IPS-18a (cell line): ENCODE measurements at regions not wholly inside any gene's neighbourhood (a gene's known extent, or its start where the extent isn't known, plus 50 kb on each side); places are given as distances from the start of the nearest gene placed in this dataset.

Source experiments
- H3K27ac ChIP-seq: one replicate; pipeline ENCODE4 v1.5.1; 2013; ENCODE audit warnings: low read length
- H3K27me3 ChIP-seq: one replicate; pipeline ENCODE4 v1.6.1; 2013; ENCODE audit warnings: mild to moderate bottlenecking, low read length; ENCODE audit not compliant: control insufficient read depth, insufficient read depth
- H3K36me3 ChIP-seq: one replicate; pipeline ENCODE4 v1.6.1; 2013; ENCODE audit warnings: low read depth, low read length; ENCODE audit not compliant: control insufficient read depth
- H3K4me1 ChIP-seq: one replicate; pipeline ENCODE4 v1.6.1; 2013; ENCODE audit warnings: low read depth, low read length; ENCODE audit not compliant: control insufficient read depth
- H3K4me3 ChIP-seq: one replicate; pipeline ENCODE4 v1.5.1; 2013; ENCODE audit warnings: low read length
- H3K9ac ChIP-seq: one replicate; pipeline ENCODE4 v1.6.1; 2013; ENCODE audit warnings: mild to moderate bottlenecking, low read length, moderate library complexity
- H3K9me3 ChIP-seq: one replicate; pipeline ENCODE4 v1.6.1; 2013; ENCODE audit warnings: low read depth, low read length; ENCODE audit not compliant: control insufficient read depth

DNA sequence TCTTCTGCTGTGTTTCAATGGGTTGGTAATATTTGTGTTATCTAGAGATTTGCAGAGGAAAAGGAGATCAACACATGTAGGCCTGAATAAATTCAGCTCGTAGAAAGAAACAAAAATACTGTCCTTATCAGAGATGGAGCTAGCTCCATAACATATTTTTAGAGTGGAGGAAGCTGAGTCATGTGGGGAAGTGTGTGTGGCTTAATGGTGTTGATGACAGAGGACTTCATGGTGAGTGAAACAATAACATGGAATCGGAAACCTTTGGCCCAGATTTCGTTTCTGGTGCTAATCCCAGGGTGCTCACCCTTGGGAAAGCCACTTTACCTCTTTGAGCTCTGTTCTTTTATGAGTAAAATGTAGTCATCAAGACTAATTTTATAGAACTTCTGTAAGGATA, 825.0 kb downstream of the TLR4 start:
- no peak overlapping the region for H3K4me3 ChIP-seq
- H3K4me1 ChIP-seq = no peaks in the 10 kb centered on the region
- H3K9me3 ChIP-seq = no peaks in the 10 kb centered on the region
- no peaks in the 10 kb centered on the region for H3K27me3 ChIP-seq
- no peaks in the 10 kb centered on the region for H3K36me3 ChIP-seq
- H3K9ac ChIP-seq = no peak overlapping the region
- no peak overlapping the region for H3K27ac ChIP-seq

DNA sequence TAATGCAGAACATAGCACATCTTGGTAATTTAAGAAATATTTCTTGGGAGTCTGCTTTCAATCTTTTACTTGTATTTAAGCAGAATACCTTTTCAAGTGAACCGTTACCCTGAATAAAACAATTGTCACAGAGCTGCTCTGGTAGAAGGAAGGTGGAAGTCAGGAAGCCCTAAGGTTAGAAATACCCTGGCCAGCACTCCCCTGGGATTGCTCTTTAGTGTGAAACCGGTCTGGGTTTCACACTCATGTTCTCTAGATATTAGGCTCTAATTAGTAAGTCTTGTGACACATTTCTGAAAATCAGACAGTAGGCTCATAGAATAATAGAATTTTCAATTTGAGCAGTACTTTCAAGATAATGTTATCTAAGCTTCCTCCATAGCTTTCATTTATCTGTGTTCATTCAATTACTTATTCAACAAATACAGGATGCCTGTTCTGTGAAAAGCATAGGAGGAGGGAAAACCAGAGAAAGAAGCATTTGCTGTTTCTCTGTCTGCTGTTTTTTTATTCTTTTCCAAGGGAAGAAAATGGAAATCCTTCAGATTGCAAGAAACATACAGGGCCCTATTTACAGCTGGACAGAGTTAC, 825.5 kb downstream of the TLR4 start:
- no peak overlapping the region for H3K4me3 ChIP-seq
- H3K9me3 ChIP-seq = no peaks in the 10 kb centered on the region
- no peak overlapping the region for H3K9ac ChIP-seq
- no peaks in the 10 kb centered on the region for H3K36me3 ChIP-seq
- no peaks in the 10 kb centered on the region for H3K4me1 ChIP-seq
- no peaks in the 10 kb centered on the region for H3K27me3 ChIP-seq
- no peak overlapping the region for H3K27ac ChIP-seq

DNA sequence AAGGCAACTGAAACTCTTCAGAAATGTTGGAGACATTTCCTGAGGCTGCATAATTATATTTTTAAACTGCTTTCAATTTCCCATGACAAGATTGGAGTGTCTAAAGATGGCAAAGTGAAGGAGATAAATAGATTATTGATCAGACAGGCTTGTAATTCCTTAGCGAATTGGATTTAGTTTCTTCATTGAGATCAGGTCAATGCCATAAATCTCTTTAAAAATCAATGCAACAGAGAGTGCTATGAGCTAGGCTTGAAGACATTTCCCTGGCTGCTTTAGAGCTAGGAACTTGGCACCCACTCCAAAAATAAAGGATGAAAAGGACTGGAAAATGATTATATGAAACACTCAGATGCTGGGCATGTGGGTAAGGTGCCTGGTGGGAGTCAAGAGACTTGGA, 828.4 kb downstream of the TLR4 start:
- no peak overlapping the region for H3K27ac ChIP-seq
- no peaks in the 10 kb centered on the region for H3K4me1 ChIP-seq
- no peak overlapping the region for H3K9ac ChIP-seq
- H3K27me3 ChIP-seq = no peaks in the 10 kb centered on the region
- H3K36me3 ChIP-seq = no peaks in the 10 kb centered on the region
- no peaks in the 10 kb centered on the region for H3K9me3 ChIP-seq
- H3K4me3 ChIP-seq = no peak overlapping the region

DNA sequence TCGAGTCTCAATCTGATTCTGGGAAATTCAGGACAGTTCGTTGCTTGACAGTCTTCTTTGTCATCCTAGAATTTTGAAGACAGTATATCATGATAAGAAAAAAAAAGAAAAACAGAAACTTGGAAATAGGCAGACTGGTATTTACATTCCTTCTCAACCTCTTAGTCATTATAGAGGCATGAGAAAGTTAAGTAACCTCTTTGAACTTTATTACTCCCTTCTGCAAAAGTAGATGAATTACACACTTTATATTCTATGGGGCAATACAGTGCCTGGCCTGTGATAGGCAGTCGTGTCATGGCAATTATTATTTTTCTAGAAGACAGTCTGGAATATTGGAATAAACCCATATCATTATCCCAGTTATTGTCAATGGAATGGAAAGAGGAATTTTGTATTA, 828.9 kb downstream of the TLR4 start:
- no peak overlapping the region for H3K9ac ChIP-seq
- no peaks in the 10 kb centered on the region for H3K27me3 ChIP-seq
- no peak overlapping the region for H3K4me3 ChIP-seq
- H3K36me3 ChIP-seq = no peaks in the 10 kb centered on the region
- no peaks in the 10 kb centered on the region for H3K4me1 ChIP-seq
- no peaks in the 10 kb centered on the region for H3K9me3 ChIP-seq
- H3K27ac ChIP-seq = no peak overlapping the region

DNA sequence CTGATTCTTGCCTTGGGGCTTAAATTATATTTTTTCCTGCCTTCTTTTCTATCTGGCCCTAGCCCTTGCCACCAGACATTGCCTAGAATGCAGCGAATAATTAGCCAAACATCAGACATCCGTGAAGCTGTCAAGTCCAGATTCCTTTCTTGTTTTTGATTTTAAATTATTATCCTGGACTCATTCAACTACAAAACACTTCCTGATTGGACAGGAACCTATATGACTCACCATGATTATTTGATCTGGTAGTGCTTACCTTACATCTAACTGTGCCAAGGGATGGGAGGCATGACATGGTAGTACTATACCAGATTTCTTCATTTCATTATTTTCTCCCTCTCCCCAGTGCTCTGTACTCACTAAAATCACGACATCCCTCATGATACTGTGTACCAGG, 829.6 kb downstream of the TLR4 start:
- H3K36me3 ChIP-seq = no peaks in the 10 kb centered on the region
- no peaks in the 10 kb centered on the region for H3K9me3 ChIP-seq
- no peaks in the 10 kb centered on the region for H3K4me1 ChIP-seq
- H3K27me3 ChIP-seq = no peaks in the 10 kb centered on the region
- H3K27ac ChIP-seq = no peak overlapping the region
- no peak overlapping the region for H3K9ac ChIP-seq
- H3K4me3 ChIP-seq = no peak overlapping the region

DNA sequence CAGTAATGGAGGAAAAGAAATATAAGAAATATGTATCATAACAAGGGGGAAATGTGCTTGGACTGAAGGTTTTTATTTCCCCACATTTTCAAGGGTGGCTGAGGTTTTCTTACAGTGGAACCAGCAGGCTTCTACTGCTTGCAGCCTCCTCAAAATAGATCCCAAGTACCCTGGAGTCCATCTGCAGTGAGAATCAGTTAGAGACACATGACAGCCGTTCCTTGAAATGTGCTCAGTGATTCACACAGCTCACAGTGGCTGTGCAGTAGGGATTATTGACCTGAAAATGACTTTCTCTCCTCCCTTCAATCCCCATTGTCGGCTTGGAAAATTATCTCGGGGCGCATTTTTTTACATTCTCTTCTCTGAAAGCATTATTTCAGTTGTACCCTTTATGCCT, 832.0 kb downstream of the TLR4 start:
- Histone ChIP-seq H3K9ac (no peak overlapping the region), H3K27ac (no peak overlapping the region), H3K4me3 (no peak overlapping the region), H3K36me3 (no peaks in the 10 kb centered on the region), H3K27me3 (no peaks in the 10 kb centered on the region), H3K4me1 (no peaks in the 10 kb centered on the region), H3K9me3 (no peaks in the 10 kb centered on the region)

DNA sequence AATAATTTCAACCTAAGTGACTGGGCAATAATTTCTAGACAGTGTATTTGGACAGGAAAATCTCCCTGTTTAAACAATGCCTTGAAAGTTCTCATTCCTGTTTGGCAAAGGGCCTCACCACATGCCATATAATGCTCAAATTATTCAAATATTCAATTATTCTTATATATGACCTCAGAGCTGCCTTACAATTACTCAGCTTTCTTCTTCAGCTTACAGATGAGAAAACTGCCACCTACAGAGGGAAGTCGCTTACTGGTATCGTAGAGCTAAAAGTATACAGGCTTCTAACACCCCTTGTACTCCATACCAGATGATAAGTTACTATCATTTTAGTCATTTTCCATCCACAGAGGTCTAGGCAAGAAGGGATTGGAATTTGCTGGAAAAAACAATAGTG, 830.3 kb downstream of the BRINP1 start:
- no peak overlapping the region for H3K27ac ChIP-seq
- no peaks in the 10 kb centered on the region for H3K9me3 ChIP-seq
- no peaks in the 10 kb centered on the region for H3K36me3 ChIP-seq
- H3K9ac ChIP-seq = no peak overlapping the region
- no peaks in the 10 kb centered on the region for H3K27me3 ChIP-seq
- H3K4me1 ChIP-seq = no peaks in the 10 kb centered on the region
- no peak overlapping the region for H3K4me3 ChIP-seq

DNA sequence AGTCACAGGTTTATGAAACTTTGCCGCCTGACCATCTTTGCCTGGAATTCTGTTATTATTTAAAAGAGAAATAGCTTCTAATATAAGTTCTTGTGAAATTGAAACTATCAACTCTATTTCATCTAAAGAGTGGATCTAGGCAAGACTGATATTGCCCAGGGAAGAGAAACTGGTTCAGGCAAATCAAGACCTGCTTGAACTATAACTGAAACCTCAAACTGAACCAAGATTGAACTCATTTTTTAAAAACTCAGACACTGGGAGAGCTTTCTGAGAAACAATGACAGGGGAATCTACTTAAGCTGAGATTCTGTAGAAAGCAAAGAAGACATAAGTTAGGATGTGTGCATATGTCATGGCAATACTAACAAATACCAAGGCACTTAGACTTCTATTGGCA, 815.8 kb downstream of the BRINP1 start:
- Histone ChIP-seq H3K9me3 (no peaks in the 10 kb centered on the region), H3K27ac (no peak overlapping the region), H3K4me3 (no peak overlapping the region), H3K9ac (no peak overlapping the region), H3K4me1 (no peaks in the 10 kb centered on the region), H3K27me3 (no peaks in the 10 kb centered on the region), H3K36me3 (no peaks in the 10 kb centered on the region)

DNA sequence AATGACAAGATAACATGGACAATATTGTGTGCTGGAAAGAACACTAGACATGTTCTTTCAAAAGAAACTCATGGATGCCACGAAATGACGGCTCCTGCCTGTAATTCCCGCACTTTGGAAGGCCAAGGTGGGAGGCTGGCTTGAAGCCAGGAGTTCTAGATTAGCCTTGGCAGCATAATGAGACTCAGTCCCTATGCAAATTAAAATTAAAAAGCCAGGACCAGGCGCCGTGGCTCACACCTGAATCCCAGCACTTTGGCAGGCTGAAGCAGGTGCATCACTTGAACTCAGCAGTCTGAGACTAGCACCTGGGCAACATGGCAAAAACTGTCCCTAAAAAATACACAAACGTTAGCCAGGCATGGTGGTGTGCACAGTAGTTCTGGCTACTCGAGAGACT, 814.2 kb downstream of the BRINP1 start:
- Histone ChIP-seq H3K4me3 (no peak overlapping the region), H3K9me3 (no peaks in the 10 kb centered on the region), H3K36me3 (no peaks in the 10 kb centered on the region), H3K27ac (no peak overlapping the region), H3K9ac (no peak overlapping the region), H3K27me3 (no peaks in the 10 kb centered on the region), H3K4me1 (no peaks in the 10 kb centered on the region)

DNA sequence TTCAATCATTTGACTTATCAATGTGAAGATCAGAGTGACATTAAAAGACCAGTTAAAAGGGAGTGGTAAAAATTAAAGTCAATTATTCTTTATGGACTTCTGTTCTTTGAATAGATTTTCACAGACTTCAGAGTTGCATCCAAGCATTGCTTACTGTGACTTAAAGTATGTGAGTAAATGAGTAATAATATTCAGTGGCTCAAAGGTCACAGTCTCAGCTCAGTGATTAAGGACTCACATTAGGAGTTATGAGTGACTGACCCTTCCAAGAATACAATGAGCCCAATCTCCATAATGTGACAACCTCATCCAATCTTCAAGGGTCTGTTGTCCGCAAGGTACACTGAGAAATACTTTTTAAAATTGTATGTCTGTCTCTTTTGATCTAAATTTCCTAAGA, 811.2 kb downstream of the BRINP1 start:
- H3K36me3 ChIP-seq = no peaks in the 10 kb centered on the region
- no peaks in the 10 kb centered on the region for H3K4me1 ChIP-seq
- H3K9ac ChIP-seq = no peak overlapping the region
- H3K27ac ChIP-seq = no peak overlapping the region
- H3K9me3 ChIP-seq = no peaks in the 10 kb centered on the region
- H3K4me3 ChIP-seq = no peak overlapping the region
- H3K27me3 ChIP-seq = no peaks in the 10 kb centered on the region

DNA sequence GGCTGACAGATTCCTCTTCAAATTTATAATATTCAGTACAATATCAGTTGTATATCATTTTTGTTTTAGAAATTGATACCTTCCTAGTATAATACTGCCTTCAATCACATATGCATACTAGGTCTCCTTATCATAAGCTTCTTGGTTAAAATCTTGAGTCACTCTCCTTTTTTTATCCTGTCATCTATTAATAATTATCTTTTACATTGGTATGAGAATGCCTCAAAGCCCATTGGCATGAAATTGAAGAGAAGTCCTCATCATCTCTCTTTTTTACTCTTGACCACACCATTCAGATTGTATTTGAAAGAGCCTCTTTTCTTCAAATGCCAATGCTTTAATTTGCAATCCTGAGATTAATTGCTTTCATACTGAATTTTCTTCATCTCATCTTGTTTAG, 810.3 kb downstream of the BRINP1 start:
- no peaks in the 10 kb centered on the region for H3K9me3 ChIP-seq
- H3K4me1 ChIP-seq = no peaks in the 10 kb centered on the region
- H3K27ac ChIP-seq = no peak overlapping the region
- H3K36me3 ChIP-seq = no peaks in the 10 kb centered on the region
- no peaks in the 10 kb centered on the region for H3K27me3 ChIP-seq
- H3K4me3 ChIP-seq = no peak overlapping the region
- no peak overlapping the region for H3K9ac ChIP-seq

DNA sequence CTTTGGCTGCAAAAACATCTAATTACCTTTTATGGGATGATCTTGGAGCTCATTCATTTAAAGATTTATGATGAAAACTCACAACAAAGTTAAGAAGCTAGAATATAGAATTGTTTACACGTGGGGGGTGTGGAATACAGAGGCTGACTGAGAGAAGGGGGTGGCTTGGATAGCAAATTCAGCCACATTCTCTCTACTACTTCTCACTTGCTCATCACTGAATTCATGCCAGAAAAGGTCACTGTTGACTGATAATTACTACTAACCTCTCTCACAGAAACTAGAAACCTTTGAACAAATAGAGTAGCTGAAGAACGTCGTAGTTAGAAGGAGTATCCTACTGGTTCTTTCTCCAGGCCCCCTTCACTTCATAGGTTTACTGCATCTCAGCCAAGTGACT, 808.2 kb downstream of the BRINP1 start:
- no peaks in the 10 kb centered on the region for H3K27me3 ChIP-seq
- no peaks in the 10 kb centered on the region for H3K9me3 ChIP-seq
- H3K4me1 ChIP-seq = no peaks in the 10 kb centered on the region

More for the DNA sequence above, 808.2 kb downstream of the BRINP1 start:
- H3K4me3 ChIP-seq = no peak overlapping the region
- H3K36me3 ChIP-seq = no peaks in the 10 kb centered on the region
- no peak overlapping the region for H3K9ac ChIP-seq
- H3K27ac ChIP-seq = no peak overlapping the region
